ENCODE measurements at regions not wholly inside any gene's neighbourhood (a gene's known extent, or its start where the extent isn't known, plus 50 kb on each side); places are given as distances from the start of the nearest gene placed in this dataset.

- no peak for DNase-seq
Measured at GRCh38 chr16:86041807-86042206, 142.8 kb downstream of the IRF8 start.

GRCh38 chr16:86042393-86042792, 143.4 kb downstream of the IRF8 start:
- no peak for DNase-seq

GRCh38 chr16:86042996-86043725, 144.2 kb downstream of the IRF8 start:
- no peak for DNase-seq

GRCh38 chr16:86044241-86044671, 145.3 kb downstream of the IRF8 start:
- DNase-seq = no peak

- DNase-seq = no peak
Measured at GRCh38 chr16:86044881-86045590, 146.1 kb downstream of the IRF8 start.

- DNase-seq = no peak
Measured at GRCh38 chr16:86045591-86045971, 146.6 kb downstream of the IRF8 start.

- no peak for DNase-seq
Measured at GRCh38 chr16:86046026-86046425, 147.1 kb downstream of the IRF8 start.

GRCh38 chr16:86046667-86047270, 147.8 kb downstream of the IRF8 start:
- DNase-seq = no peak

- DNase-seq = no peak
Measured at GRCh38 chr16:86048221-86048620, 149.3 kb downstream of the IRF8 start.

GRCh38 chr16:86048882-86049585, 150.1 kb downstream of the IRF8 start:
- DNase-seq = no peak

GRCh38 chr16:86049641-86050040, 150.7 kb downstream of the IRF8 start:
- no peak for DNase-seq

- no peak for DNase-seq
Measured at GRCh38 chr16:86050111-86050510, 151.1 kb downstream of the IRF8 start.

- no peak for DNase-seq
Measured at GRCh38 chr16:86050591-86051367, 151.8 kb downstream of the IRF8 start.

GRCh38 chr16:86051368-86052114, 152.6 kb downstream of the IRF8 start:
- DNase-seq = no peak

GRCh38 chr16:86052115-86052670, 153.2 kb downstream of the IRF8 start:
- no peak for DNase-seq

GRCh38 chr16:86052926-86053325, 154.0 kb downstream of the IRF8 start:
- no peak for DNase-seq

- DNase-seq = no peak
Measured at GRCh38 chr16:86059253-86060171, 160.6 kb downstream of the IRF8 start.

- DNase-seq = no peak
Measured at GRCh38 chr16:86060381-86061317, 161.7 kb downstream of the IRF8 start.

GRCh38 chr16:86061318-86061695, 162.3 kb downstream of the IRF8 start:
- no peak for DNase-seq
